GM10248 (cell line): ENCODE measurements at regions not wholly inside any gene's neighbourhood (a gene's known extent, or its start where the extent isn't known, plus 50 kb on each side); places are given as distances from the start of the nearest gene placed in this dataset.

ENCODE experiments used
- CTCF ChIA-PET: fragments of 300-600 bp; sonication (Branson Sonifier 250); formaldehyde crosslinking; extraction: SDS; loops from one replicate; lab custom pipeline; 2021; ENCODE audit warnings: antibody characterized with exemption; lab: Yijun Ruan, JAX
- POLR2A ChIA-PET: fragments of 350-650 bp; sonication (Branson Sonifier 250); formaldehyde crosslinking; extraction: SDS; loops from one replicate; lab custom pipeline; 2020; ENCODE audit warnings: antibody characterized with exemption; lab: Yijun Ruan, JAX
- DNase-seq: peaks from one replicate; pipeline ENCODE4 v3.0.0; 2012; ENCODE audit errors: extremely low spot score
- TF ChIP-seq, protein P1 (sequence below): IDR thresholded peaks from 2 replicates; pipeline ENCODE4 v1.5.1; 2012; ENCODE audit warnings: mild to moderate bottlenecking, low read depth; ENCODE audit errors: extremely low read depth, missing control alignments, control extremely low read depth

DNA sequence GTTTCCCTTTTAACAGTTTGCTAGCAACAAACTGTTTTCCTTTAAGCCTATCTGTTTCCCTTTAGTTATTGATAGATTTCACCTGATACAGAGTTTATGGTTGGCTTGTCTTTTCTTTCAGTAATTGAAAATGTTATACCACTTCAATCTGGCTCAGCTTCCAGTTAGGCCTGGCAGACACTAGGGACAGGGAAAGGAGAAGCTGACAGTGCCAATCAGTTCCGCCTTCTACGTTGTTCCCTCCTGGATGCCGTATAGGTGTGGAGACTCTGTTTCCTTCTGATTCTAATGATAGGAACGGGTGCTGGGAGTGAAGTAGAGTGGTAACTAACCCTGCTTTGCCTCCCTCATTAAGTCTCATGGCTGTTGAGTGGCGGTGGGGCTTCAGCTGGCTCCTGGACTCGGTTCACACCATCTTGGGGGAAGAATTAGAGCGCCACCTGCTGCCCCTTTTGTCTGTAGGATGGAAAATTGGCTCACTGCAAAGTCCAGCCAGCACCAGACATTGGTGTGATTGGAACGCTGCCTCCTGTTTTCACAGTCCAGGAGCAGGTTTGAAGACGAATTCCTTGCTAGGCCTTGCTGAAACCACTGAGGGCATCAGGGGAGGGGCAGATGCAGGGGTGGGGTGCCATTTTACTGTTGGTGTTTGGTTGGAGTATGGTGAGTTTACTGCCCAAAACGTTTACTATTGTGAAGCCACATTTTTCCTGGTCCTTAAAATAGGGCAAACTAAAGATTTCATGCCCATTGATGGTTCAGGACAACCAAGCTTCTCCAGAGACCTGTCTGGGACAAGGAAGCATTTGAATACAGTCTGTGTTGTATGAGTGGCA is 1729.5 kb downstream of the GRIK2 start:
- TF ChIP-seq, protein P1, sequence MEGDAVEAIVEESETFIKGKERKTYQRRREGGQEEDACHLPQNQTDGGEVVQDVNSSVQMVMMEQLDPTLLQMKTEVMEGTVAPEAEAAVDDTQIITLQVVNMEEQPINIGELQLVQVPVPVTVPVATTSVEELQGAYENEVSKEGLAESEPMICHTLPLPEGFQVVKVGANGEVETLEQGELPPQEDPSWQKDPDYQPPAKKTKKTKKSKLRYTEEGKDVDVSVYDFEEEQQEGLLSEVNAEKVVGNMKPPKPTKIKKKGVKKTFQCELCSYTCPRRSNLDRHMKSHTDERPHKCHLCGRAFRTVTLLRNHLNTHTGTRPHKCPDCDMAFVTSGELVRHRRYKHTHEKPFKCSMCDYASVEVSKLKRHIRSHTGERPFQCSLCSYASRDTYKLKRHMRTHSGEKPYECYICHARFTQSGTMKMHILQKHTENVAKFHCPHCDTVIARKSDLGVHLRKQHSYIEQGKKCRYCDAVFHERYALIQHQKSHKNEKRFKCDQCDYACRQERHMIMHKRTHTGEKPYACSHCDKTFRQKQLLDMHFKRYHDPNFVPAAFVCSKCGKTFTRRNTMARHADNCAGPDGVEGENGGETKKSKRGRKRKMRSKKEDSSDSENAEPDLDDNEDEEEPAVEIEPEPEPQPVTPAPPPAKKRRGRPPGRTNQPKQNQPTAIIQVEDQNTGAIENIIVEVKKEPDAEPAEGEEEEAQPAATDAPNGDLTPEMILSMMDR, result peak; percentile 63
- CTCF ChIA-PET, result interaction anchor here (1.1 to 3.3 kb wide), 8 partner anchors 9 to 373 kb away, joined by 3 to 18 read pairs (median 6); no protein-coding TSS in a partner anchor
- POLR2A ChIA-PET, result no interaction called here
- DNase-seq, result peak; percentile 26

DNA sequence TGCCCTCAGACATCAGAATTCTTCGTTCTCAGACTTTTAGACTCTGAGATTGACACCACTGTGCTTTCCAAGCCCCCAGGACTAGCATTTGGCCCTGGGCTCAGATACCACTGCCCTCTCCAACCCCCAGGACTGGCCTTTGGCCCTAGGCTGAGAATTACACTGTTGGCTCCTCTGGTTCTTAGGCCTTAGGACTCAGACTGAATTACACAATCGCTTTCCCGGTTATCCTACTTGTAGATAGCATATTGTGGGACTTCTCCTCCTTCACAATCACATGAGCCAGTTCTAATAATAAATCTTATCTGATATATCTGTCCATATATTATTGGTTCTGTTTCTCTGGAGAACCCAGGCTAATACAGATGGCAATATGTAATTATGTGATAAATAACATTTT is 1725.5 kb downstream of the GRIK2 start:
- CTCF ChIA-PET, result interaction anchor here (1.1 kb wide), 1 partner anchor 15 kb away, joined by 3 read pairs; no protein-coding TSS in a partner anchor
- no peak for DNase-seq
- TF ChIP-seq, protein P1, result no peak
- POLR2A ChIA-PET, result no interaction called here

DNA sequence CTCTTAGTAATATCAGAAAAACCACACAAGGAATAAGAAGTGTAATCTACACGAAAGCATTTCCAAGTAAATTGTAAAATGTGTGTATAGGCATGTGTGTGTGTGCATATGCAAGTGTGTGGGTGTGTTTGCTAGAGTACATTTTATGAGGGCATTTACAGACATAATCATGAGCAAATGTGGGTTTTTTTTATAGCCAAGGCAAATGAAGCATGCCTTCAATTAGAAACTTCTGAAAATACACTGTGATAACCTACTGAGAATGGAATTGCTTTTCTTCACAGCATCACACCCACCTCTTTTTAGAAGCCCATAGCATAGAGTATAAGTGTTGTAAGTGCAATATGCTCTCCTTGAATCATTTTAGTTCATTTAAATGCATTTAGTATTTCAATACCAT is 1721.1 kb downstream of the GRIK2 start:
- POLR2A ChIA-PET, result no interaction called here
- TF ChIP-seq, protein P1, result no peak

DNA sequence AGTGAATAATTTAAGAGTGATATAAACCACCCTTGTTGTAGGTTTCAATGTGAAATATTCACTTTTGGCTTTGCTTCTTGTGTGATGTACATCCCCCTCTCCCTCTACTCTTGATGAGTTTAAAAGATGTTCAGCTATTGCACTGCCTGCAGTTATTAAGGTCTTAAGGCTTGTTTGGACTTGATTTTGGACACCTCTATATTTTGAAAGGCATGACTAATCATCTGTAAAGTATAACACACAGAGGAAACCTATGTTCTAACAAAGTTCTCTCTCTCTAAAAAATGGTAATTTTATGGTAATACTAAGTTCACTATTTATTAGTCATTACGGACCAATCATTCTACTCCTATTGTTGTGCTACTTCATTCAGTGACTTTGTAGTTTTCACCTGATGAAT is 1719.9 kb downstream of the GRIK2 start:
- no peak for DNase-seq
- ChIA-PET POLR2A (no interaction called here), CTCF (interaction anchor here (1.4 kb wide), 1 partner anchor 9 kb away, joined by 4 read pairs; no protein-coding TSS in a partner anchor)
- TF ChIP-seq, protein P1, result no peak

More for the DNA sequence above, 1721.1 kb downstream of the GRIK2 start:
- DNase-seq, result no peak
- CTCF ChIA-PET, result no interaction called here

DNA sequence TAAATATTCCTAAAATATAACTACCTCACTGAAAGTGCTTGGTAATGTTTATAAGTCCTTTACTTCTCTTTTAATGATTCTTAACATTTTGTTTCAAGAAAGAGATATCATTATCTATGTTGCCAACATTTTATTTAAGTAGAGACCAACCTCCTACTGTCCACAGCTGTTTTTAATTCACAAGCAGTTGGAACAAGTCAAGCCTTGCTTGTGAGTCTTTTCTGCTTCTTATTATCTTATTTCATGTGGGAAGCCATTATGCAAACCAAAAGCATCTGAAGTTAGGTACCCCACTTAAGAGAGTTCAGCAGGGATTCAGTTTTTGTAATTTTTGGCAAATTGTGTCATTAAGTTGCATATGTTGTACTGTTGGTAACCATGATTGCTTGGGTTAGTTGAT is 1714.5 kb downstream of the GRIK2 start:
- CTCF ChIA-PET, result interaction anchor here (2.6 kb wide), 1 partner anchor 14 kb away, joined by 12 read pairs; no protein-coding TSS in a partner anchor
- TF ChIP-seq, protein P1, result no peak
- no peak for DNase-seq

DNA sequence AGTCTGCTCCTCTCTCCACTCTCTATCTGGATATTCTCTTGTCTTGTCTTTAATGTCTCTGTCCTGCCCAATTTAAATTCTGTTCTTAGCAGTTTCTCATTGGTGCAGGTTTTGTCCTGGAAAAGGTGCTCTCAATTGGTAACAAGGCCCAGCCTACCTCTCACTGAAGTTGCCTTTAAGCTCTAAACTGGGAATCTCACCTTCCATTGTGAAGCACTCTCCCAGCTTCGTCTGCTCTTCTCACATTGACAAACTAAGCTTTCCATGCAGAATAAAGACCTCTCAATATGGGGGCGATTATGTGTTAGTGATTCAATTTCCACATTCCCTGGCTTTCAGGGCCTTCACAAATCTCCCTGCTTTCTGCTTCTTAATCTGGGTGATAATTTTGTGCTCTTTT is 1712.2 kb downstream of the GRIK2 start:
- POLR2A ChIA-PET, result no interaction called here
- no peak for DNase-seq
- TF ChIP-seq, protein P1, result no peak
- CTCF ChIA-PET, result interaction anchor here (1.1 to 1.3 kb wide), 2 partner anchors 15 to 17 kb away, joined by 3 read pairs; no protein-coding TSS in a partner anchor

More for the DNA sequence above, 1714.5 kb downstream of the GRIK2 start:
- POLR2A ChIA-PET, result no interaction called here
